HepG2 (cell line): ENCODE measurements at regions not wholly inside any gene's neighbourhood (a gene's known extent, or its start where the extent isn't known, plus 50 kb on each side); places are given as distances from the start of the nearest gene placed in this dataset.

ENCODE experiments used
- ATAC-seq: fragments of 200-7000 bp; cut with Tn5 transposase; 3 replicates; pipeline ENCODE4 v1.9.1; 2020; ENCODE audit warnings: mild to moderate bottlenecking, moderate library complexity
- BruUV-seq: library from RNA; stranded (reverse); fragments of 400-500 nt; replicated peaks from 2 replicates; lab custom pipeline; 2021; lab: Mats Ljungman, UMichigan
- CTCF ChIA-PET: fragments of 300-600 bp; formaldehyde crosslinking; extraction: SDS; loops from one replicate; lab custom pipeline; 2021; ENCODE audit warnings: low total read pairs, inconsistent platforms, low intra/inter-chr PET ratio; lab: Yijun Ruan, JAX
- POLR2A ChIA-PET: fragments of 350-600 bp; sonication (Branson Sonifier 250); formaldehyde crosslinking; loops from one replicate; lab custom pipeline; 2020; ENCODE audit warnings: antibody characterized with exemption, inconsistent platforms; lab: Yijun Ruan, JAX
- DNase-seq: peaks from one replicate; pipeline ENCODE4 v3.0.0-alpha.2; 2015; ENCODE audit warnings: low spot score
- FAIRE-seq: peaks from 3 replicates; lab custom pipeline; 2011; peaks lifted over from hg19 to GRCh38; lab: Jason Lieb, UNC
- H2AFZ ChIP-seq: one replicate; pipeline ENCODE4 v1.6.1; 2011; ENCODE audit warnings: low read length, inconsistent platforms
- H3K27ac ChIP-seq: fragments of 300-600 bp; 3 replicates; pipeline ENCODE4 v1.8.0; 2011; ENCODE audit warnings: mixed run types, mild to moderate bottlenecking, mixed read lengths, low read length, inconsistent platforms; ENCODE audit not compliant: insufficient read depth; ENCODE audit errors: extremely low read length
- H3K27me3 ChIP-seq, 2 experiments: fragments of 200-600 bp in 1 of 2; 2 replicates in 1 of 2; 3 replicates in 1 of 2; pipeline versions ENCODE4 v1.6.0 to v1.8.0; 2011; ENCODE audit warnings: low read length in 2 of 2, mild to moderate bottlenecking in 2 of 2, moderate library complexity in 2 of 2, inconsistent platforms in 1 of 2; ENCODE audit not compliant: insufficient read depth in 2 of 2, control insufficient read depth in 1 of 2
- H3K36me3 ChIP-seq, 2 experiments: fragments of 200-600 bp in 1 of 2; replicated peaks in 1 of 2; 2 replicates in 1 of 2; 3 replicates in 1 of 2; pipeline versions ENCODE4 v1.5.1 to v1.8.0; 2011; ENCODE audit warnings: low read length in 2 of 2, inconsistent platforms in 1 of 2; ENCODE audit not compliant: insufficient read depth in 2 of 2, control insufficient read depth in 1 of 2
- H3K4me1 ChIP-seq: 2 replicates; pipeline ENCODE4 v1.5.1; 2012; ENCODE audit warnings: low read length, inconsistent platforms; ENCODE audit not compliant: insufficient read depth
- H3K4me2 ChIP-seq: 2 replicates; pipeline ENCODE4 v1.6.0; 2011; ENCODE audit warnings: low read depth, low read length, inconsistent platforms
- H3K4me3 ChIP-seq, 3 experiments: fragments of 200-600 bp in 1 of 3; sonication (generic), shearing (Covaris generic) in 1 of 3; replicated peaks in 1 of 3; 2 replicates each; pipeline ENCODE4 v1.5.1; 2011 to 2016; ENCODE audit warnings: low read length in 3 of 3, inconsistent platforms in 2 of 3, low read depth in 2 of 3, mild to moderate bottlenecking in 2 of 3, control low read depth in 1 of 3, mixed read lengths in 1 of 3; ENCODE audit not compliant: insufficient read depth in 1 of 3
- H3K79me2 ChIP-seq: one replicate; pipeline ENCODE4 v1.6.1; 2011; ENCODE audit warnings: low read length, inconsistent platforms; ENCODE audit not compliant: insufficient read depth
- H3K9ac ChIP-seq: 2 replicates; pipeline ENCODE4 v1.6.0; 2011; ENCODE audit warnings: mild to moderate bottlenecking, low read depth, low read length, inconsistent platforms; ENCODE audit not compliant: insufficient read depth
- H3K9me3 ChIP-seq: 2 replicates; pipeline ENCODE4 v1.5.1; 2012; ENCODE audit warnings: mild to moderate bottlenecking, low read length
- H4K20me1 ChIP-seq: 2 replicates; pipeline ENCODE4 v1.6.0; 2011; ENCODE audit warnings: inconsistent platforms, mild to moderate bottlenecking, low read length, moderate library complexity; ENCODE audit not compliant: insufficient read depth
- CREB1 ChIP-seq, 2 experiments: fragments of 450-650 bp in 1 of 2; IDR thresholded peaks; 2 replicates each; pipeline ENCODE4 v1.6.1; 2016 to 2017; ENCODE audit warnings: control low read depth in 1 of 2, mild to moderate bottlenecking in 1 of 2, missing compliant biosample characterization in 1 of 2, missing genetic modification characterization in 1 of 2
- FOSL2 ChIP-seq: sonication (generic); formaldehyde crosslinking; IDR thresholded peaks from 2 replicates; pipeline ENCODE4 v1.4.0; 2020; ENCODE audit warnings: missing genetic modification reagents
- RBM22 ChIP-seq: fragments of 200-400 bp; formaldehyde crosslinking; optimal IDR thresholded peaks from 2 replicates; pipeline ENCODE3; 2017; ENCODE audit warnings: mild to moderate bottlenecking, low read length, moderate library complexity
- ZBTB21 ChIP-seq: sonication (generic); formaldehyde crosslinking; IDR thresholded peaks from 2 replicates; pipeline ENCODE4 v1.4.0; 2020; ENCODE audit warnings: missing genetic modification reagents
- ZNF318 ChIP-seq: sonication (generic); formaldehyde crosslinking; IDR thresholded peaks from 2 replicates; pipeline ENCODE4 v1.4.0; 2020; ENCODE audit warnings: mild to moderate bottlenecking, missing genetic modification reagents
- WGBS: methylation state at CpG from one replicate; pipeline ENCODE4 v1.1.6; 2017; ENCODE audit warnings: low lambda C conversion rate; 5-methylcytosine and 5-hydroxymethylcytosine counted together
- in situ Hi-C: cut with HindIII; loops from 2 replicates; pipeline ENCODE4 v1.10.0; 2017; ENCODE audit warnings: low pct_unique_long_range_greater_than_20kb; ENCODE audit not compliant: extremely low pct_ligation_motif_present
- intact Hi-C: fragments of 100-400 bp; cut with micrococcal nuclease; formaldehyde crosslinking; loops from one replicate; pipeline ENCODE4 v1.10.0; 2022; ENCODE audit not compliant: unreplicated experiment

GRCh38 chr6:3534599-3534998 is 77.7 kb upstream of the SLC22A23 start:
- BruUV-seq: no TSS peak
- FAIRE-seq (no peak), ATAC-seq (no peak), DNase-seq (peak; percentile 16)
- Histone ChIP-seq H3K27ac (no peak overlapping the region), H4K20me1 (no peaks in the 10 kb centered on the region), H3K4me2 (no peak overlapping the region), H3K4me1 (no peaks in the 10 kb centered on the region), H3K27me3 (peaks cover 6 to 83% of the 10 kb centered on the region in 2 experiments; a peak in 3 of 5 replicates), H3K36me3 (no peaks in the 10 kb centered on the region), H3K9ac (no peak overlapping the region), H3K4me3 (no peak overlapping the region), H2AFZ (no peak overlapping the region), H3K9me3 (no peaks in the 10 kb centered on the region), H3K79me2 (no peaks in the 10 kb centered on the region)
- CTCF ChIA-PET: no interaction called here
- POLR2A ChIA-PET: no interaction called here
- in situ Hi-C loops: no loop called here
- intact Hi-C loops: no loop called here
- WGBS: 4% methylated on average over 4 of the region's 4 CpGs
- no peak for TF ChIP-seq ZNF318 (CRISPR knock-in tag)
- peak; percentile 57 for TF ChIP-seq FOSL2 (CRISPR knock-in tag)
- peak; percentile 74 for TF ChIP-seq CREB1 (IDR thresholded peaks at IDR 0.05)
- TF ChIP-seq CREB1 (CRISPR knock-in tag; IDR thresholded peaks at IDR 0.05): no peak
- no peak for TF ChIP-seq RBM22
- peak; percentile 61; the same call in 1 of the 2 replicates for TF ChIP-seq ZBTB21 (CRISPR knock-in tag)
